AG08395 (cell line): ENCODE measurements at regions not wholly inside any gene's neighbourhood (a gene's known extent, or its start where the extent isn't known, plus 50 kb on each side); places are given as distances from the start of the nearest gene placed in this dataset.
"Not testable (repeated sequence)": the region's sequence is repeated elsewhere in the genome, so short reads cannot be mapped to it uniquely, and the experiment has no call there.

Experiments
- DNase-seq: peaks from one replicate; pipeline ENCODE4 v3.0.0; 2012; ENCODE audit warnings: mixed read lengths, low spot score

DNA sequence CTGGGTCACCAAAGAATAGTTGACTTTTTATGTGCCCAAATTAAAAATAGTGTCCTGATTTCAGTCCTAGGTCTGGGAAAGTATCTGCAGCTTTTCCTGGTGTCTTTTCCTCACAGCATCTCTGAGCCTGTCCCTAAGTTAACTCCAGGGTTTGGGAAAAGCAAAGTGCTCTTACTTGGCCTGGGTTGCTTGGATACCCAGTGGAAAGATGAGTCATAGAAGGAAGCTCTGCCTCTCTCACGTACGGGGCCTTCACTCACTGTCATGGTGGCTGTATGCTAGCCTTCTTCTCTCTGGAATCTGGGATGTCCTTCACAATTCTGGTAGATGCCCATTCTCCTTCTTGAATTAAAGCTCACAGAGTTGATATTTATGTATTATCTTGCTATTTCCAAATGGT is 607.3 kb downstream of the ANKRD50 start:
- peak; percentile 44 for DNase-seq

DNA sequence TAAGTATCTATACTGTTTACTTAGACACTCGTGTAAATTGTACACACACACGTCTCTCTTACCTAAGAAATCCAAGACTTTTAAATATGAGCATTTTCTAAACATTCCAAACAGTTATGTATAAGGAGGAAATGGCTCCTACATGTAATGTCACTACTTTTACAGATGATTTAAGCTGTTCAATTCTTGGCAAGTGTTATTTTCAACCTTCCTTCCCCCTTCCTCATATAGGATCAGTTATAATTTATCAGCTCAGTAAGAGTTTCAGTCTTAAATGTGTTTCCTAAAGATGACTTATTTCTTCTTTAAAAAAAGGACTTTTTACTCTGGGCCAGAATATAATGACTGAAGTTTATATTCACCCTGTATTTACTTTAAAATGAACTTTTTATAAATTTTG is 601.1 kb downstream of the ANKRD50 start:
- DNase-seq: no peak

DNA sequence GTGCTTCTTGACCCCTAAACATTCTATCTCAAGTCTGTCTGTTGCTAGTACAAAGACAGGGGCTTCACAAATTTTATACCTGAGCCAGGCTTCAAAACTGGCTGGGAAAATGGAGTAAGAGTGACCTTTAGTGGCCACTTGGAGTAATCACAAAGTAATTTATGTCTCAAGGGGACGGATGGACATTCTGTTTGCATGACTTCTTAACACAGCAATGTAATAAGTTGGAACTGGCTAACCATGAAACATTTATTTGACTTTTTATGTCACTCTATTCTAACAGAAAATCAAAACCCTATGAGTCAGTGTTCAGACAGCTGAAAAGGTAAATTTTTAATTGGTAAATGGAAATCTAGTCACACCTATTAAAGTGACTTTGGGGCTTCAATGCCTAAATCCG is 600.6 kb downstream of the ANKRD50 start:
- DNase-seq: peak; percentile 56

DNA sequence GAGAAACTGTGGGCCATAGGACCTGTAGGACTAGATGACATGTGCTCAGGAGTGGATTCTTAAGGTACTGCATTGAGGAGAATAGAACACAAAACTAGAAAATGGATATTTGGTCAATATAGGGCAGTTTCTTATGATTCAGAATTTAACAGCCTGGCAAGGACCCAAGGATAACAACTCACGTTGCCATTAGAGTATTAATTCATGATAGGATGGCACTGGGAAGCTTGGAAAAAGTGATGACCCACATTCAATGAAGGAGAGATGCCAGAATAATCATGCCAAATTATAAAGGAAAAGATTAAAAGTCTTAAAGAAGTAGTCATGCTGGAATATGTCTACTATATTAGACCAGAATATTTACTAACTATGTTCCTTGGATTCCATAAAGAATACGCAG is 594.5 kb downstream of the ANKRD50 start:
- DNase-seq: no peak

DNA sequence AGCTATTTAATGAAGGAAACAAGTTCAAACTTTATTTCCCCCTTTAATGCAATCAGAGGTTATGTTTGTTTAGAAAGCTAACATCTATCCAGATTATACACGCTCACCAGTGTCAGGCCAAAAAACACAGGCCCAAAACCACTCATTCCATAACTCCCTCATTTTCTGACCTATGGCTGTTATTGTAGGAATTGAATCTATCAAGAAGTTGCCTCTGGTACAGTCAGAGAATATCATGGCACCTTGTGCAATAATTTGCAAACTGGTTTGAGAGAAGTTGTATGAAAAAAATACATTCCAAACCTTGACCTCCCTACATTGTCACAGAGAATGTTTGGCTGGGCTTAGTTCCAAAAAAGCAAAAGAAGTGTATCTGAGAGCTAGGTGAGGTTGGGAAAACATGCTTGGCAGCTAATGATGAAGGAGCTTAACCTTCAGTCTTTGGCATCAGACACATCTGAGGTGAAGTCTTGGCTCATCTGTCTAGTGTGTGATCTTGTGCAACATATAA is 591.0 kb downstream of the ANKRD50 start:
- DNase-seq: no peak

DNA sequence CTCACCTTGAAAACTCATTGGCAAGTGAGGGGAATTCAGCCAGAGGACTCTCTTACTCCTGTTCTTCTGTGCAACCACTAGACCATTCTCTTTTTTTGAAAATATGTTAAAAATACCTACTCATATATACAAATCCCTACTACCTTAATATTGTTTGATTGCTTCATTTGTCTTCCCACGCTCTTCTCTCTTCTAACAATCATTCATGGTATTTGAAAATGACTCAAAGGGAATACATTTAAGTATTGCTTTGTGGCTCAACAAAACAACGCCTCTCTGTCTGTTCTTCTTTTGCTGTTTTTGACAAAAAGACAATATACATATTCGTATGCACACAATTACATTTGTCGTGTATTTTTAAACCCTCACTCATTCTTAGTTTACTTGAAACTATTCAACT is 589.4 kb downstream of the ANKRD50 start:
- no peak for DNase-seq

DNA sequence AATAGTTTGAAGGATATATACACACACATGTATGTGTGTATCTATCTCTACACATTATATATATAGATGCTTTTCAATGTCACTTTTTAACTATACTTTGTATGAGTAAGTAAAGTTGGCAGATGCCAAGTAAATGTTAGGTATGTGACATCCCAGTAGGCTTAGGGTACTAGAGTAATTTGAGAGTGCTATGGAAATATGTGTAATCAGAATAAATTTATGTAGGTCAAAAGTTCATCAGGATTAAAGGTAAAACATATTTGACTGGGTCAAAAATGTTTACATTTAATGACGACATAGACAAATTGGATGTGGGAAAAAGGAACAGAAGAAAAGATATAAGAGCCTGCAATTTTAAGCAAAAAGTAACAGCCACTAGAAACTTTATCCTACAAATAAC is 588.8 kb downstream of the ANKRD50 start:
- no peak for DNase-seq

DNA sequence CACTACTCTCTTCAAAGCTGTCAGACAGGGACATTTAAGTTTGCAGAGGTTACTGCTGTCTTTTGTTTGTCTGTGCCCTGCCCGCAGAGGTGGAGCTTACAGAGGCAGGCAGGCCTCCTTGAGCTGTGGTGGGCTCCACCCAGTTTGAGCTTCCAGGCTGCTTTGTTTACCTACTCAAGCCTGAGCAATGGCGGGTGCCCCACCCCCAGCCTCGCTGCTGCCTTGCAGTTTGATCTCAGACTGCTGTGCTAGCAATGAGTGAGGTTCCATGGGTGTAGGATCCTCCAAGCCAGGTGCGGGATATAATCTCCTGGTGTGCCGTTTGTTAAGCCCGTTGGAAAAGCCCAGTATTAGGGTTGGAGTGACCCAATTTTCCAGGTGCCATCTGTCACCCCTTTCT is 581.2 kb downstream of the ANKRD50 start:
- DNase-seq: not testable (repeated sequence)

DNA sequence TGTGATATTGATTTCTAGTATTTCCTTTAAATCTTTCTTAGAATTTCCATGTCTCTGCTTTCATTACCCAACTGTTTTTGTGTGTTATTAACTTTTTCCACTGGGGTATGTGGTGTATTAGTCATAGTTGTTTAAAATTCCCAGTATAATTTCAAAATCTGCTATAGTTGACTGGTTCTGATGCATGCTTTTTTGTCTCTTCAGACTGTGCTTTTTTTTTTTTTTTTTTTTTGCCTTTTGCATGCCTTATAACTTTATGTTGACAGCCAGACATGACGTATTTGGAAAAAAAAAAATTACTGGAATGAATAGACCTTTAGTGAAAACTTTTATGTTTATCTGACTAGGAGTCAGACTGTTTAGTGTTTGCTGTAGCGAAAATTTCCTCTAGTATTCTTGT is 580.4 kb downstream of the ANKRD50 start:
- no peak for DNase-seq

DNA sequence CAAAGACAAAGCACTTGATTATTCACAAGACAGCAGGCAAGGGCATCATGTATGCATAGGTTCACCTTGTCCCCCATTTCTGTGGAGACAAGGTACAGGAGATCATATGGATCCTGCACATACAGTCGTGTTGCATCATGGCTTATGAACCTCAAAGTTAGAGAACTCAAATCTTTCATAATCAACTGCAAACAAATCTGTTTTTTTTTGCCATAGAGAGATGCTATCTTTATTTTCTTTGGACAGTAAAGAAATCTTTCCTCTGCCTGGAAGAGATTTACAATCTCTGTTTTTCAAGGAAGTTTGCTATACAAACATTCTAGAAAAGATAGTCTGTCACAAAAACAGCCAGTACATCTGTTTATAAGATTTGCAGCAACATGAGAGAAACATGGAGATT is 578.8 kb downstream of the ANKRD50 start:
- no peak for DNase-seq

DNA sequence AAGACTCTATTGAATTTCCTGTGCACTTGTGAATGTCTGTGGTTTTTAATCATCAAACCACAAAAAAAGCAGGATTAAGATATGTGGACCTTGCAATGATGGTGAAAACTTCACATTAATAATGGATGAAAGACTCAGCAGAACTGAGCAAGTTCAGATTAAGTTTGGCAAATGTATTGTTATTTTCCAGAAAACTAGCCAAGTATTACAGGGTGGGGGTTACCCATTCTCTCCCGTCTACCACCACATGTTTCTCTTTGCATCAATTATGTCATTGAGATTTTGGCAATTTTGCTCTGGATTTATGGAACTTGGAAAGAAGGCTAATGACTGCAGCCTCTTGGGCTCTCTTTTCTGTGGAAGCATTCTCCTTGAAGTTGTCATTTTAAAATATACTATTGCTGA is 577.1 kb downstream of the ANKRD50 start:
- no peak for DNase-seq

DNA sequence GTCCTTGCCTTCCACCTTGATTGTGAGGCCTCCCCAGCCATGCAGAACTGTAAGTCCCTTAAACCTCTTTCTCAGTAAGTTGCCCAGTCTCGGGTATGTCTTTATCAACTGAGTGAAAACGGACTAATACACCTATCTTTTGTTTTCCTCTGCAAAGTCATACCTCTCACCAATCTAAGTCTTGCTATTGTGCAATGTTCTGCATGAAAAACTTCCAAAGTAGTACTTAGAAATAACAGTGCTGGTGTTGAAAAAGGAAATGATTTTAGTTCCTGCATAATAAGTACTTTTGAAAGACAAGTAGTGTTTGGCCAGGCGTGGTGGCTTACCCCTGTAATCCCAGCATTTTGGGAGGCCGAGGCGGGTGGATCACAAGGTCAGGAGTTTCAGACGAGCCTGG is 573.5 kb downstream of the ANKRD50 start:
- DNase-seq: no peak

DNA sequence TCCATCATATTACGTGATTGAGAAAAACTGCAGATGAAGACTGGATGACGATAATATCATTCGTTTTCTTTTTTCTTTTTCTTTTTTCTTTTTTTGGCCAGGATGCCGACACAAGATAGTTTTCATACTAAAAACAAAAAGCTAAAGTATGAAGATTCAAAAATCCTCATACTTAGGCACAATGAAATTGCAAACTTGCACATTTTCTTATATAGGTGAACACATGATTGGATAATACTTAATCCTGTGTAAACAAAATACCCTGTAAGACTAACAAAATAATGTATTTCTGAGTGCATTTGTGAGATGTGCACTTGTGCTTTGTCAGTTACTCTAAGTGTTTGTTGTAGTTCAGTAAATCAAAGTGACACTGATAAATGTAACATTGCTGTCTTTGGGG is 568.9 kb downstream of the ANKRD50 start:
- DNase-seq: no peak

DNA sequence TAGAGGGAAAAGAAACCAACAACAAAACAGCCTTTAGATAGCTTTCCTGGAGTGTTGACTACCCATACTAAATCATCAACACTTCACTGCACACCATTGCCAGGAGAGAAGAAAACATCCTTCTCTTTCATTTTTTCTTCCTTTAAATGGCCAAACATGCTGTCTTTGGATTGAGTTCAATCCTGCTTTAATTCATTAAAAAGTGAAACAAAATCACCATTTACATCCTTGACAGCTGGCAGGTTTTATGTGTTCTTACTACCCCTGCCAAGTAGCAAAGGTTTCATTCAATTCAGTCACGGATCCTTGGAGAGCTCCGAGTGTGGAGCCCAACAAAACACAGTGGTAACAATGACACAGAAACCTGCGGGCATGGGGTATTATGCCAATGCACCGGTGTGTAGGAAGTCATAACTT is 568.3 kb downstream of the ANKRD50 start:
- DNase-seq: peak; percentile 24

DNA sequence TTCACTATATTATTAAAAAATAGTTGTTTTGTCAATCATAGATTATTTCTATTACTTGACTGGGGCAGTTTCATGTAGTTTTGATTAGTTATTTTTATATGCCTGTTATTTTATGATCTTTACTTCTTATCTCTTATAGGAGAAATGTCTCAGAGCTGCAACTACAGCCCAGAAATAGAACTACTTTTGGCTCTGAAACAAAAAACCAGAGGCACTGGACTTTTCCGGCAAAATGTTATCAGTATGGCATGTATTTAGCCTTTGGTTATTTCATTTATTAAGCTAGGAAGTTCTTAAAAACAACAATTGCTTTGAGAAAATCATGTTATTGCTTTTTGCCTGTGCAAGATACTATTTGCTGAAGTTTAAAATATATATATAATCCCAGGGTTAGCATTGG is 566.5 kb downstream of the ANKRD50 start:
- DNase-seq: no peak

DNA sequence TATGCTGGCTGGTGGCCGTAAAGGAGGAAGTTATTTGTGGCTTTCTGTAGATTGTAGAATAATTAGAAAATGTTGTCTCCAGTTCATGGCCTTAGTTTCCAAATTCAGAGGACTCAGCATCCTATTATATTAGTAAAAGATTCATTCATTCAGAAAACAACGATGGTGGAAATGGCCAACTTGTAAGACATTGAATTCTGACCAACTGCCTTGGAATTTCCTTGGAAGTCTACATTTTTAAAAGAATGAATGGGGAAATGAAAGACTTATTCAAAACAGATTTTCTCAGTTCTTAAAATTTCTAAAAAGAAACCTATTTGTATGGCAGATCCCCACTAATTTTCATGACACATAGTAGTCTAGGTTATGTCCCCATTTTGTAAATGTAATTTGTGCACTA is 561.5 kb downstream of the ANKRD50 start:
- no peak for DNase-seq

DNA sequence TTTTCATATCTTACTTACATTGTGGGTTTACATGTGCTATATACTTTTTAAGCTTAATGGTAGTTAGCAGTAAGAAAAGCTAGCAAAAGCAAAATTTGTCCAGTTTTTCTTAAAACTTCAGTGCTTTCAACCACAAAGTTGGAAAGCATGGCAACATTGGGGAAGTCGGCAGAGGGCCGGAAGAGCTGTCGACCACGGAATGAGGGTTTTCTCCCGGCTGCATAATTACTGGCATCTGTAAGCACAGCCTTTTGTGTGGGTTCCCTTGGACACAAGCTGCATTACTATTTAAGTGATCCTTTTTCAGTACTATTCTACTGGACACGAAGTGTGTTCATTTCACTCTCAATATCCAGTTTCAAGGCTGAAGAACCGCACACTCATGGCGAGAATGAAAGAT is 560.4 kb downstream of the ANKRD50 start:
- DNase-seq: peak; percentile 20

DNA sequence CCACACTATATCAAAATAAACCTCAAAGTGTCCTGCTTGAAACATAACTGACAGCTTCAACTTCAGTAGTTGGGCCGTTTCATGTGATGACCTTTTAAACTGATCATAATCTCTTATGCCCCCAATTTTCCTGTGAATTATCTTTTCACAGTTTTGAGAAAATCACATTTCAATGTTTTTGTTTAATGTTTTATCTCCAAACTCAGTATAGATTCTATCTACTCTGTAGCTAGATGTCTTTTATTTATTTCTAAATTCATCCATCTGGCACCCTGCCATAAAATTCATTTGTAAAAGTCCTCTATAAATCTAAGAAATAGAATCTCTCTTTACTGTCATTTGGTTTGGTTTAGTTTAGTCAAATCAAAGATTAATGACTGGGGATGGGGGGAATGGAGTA is 557.3 kb downstream of the ANKRD50 start:
- no peak for DNase-seq

DNA sequence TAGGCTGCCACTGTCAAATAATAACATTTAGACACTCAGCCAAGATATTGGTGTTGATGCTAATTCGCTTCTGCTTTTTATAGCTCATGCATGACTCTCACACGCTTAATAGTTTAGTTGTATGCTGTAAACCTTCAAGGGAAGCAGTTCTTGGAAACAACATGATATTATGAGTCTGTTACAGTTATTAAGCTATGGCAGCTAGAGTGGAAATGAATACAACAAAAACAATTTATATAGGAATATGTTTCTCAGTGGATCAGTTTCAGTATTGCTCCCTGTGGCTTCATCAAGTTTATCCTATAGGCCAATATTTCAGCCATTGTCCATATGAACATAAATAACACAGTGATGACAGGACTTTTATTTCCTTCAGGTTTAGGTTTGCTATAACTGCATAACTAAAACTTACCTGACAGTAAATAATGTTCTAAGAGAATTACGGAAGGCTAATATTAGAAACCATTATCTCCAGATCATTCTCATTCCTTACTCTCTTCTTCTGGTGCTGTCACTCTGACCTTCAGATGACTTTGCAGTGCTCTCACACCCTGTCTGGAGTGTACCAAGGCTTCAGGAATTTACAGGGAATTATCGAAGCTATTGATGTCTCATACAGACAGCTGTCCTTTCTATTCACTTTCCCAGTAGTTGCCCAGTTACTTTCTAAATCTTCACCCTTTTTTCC is 555.0 kb downstream of the ANKRD50 start:
- no peak for DNase-seq

DNA sequence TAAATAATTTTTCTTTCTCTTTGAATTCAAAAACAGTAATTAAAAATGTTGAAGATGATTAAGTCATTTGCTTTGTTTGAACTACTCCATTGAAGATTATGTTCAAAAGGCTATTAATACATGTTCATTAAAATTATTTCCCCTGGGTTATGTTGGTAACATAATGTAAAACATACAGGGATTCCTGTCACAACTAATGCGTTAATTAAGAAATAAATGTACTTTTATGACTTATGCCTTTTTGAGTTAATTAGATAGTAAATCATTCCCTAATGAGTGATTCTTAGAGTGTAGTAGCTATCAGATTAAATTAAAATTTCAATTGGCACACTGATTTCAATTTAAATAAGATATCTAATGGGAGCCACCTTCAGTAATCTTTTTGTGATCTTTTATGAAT is 549.1 kb downstream of the ANKRD50 start:
- no peak for DNase-seq

DNA sequence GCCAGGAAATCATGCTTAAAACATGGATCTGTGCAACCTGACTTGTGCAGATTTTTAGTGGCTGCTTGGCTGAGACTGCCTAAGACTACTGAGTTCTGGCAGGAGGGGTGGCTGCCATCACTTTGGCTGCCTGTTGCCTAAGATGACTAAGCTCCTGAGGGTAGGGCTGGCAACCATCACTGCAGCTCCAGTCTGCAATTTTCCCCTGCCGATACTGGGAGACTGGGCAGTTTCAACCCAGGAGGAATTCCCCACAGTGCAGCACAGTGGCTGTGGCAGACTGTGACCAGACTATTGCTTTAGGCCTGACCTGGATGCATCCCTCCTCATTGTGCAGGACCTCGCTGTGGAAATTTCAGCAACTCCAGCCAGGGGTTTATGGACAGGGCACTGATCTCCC is 544.9 kb downstream of the ANKRD50 start:
- peak; percentile 25 for DNase-seq

DNA sequence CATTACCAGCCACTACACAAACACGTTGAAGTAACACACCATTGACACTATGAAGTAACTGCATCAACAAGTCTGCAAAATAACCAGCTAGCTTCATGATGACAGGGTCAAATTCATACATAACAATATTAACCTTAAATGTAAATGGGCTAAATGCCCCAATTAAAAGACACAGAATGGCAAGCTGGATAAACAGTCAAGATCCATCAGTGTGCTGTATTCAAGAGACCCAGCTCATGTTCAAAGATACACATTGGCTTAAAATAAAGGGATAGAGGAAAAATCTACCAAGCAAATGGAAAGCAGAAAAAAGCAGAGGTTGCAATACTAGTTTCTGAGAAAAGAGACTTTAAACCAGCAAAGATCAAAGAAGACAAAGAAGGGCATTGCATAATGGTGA is 543.0 kb downstream of the ANKRD50 start:
- DNase-seq: not testable (repeated sequence)

DNA sequence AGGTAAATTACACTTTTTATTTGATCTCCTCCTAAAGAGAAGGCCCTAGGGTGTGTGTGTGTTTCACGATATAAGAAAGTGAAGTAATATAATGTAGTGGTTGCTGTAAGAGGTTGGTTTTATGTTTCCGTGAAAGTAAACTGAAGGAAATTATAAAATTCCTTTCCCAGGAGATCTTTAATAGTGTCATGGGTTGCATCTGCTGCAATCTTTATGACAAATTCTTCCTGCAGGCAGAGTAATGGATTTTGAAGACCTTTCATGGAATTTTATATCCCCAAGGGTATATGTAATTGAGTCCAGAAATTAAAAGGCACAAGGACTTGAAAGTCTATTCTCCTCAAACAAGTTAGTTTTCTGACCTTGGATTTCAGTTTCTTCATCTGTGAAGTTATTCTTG is 538.6 kb downstream of the ANKRD50 start:
- no peak for DNase-seq

DNA sequence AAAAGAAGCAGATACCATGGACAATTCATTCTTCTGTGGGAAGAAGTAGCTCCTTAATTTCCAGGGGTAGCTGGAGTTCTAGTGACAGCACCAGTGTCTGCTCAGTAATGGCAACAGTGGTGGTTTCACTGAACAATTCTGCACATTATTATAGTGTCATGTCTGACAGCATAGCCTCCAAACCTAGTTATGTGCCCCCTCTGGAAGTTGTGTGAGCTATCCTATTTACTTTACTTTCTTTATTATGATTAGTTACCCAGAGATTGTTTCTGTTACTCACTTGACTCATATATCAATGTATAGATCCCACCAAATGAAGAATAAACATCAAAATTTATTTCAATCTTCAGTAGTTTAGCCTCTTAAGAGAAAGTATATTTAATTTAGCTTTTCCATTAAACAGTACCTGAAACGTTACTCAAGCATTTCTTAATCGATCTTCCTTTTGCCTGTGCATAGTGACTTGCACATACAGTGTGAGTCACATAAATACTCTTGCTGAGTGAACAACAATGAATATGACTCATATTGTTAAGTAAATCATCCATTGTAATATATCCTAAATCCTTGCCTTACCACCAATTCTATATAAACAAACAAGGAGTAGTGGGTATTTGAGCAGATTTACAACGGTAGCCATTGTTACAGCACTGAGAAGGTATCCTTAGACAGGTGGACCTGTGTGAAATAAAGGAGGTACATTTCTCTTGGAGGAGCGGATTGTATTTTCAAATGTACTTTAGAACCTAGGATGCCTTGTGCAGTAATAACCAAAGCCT is 534.7 kb downstream of the ANKRD50 start:
- DNase-seq: peak; percentile 48
